Loucy (cell line): ENCODE measurements at regions not wholly inside any gene's neighbourhood (a gene's known extent, or its start where the extent isn't known, plus 50 kb on each side); places are given as distances from the start of the nearest gene placed in this dataset.

ENCODE experiments used
- EZH2phosphoT487 ChIP-seq: fragments of 200-600 bp; IDR thresholded peaks from 2 replicates; pipeline ENCODE4 v1.6.1; 2018; ENCODE audit warnings: antibody characterized with exemption, mild to moderate bottlenecking, moderate library complexity, borderline replicate concordance
- TF ChIP-seq, protein P1 (sequence below): fragments of 200-600 bp; sonication (generic); conservative IDR thresholded peaks from 2 replicates; pipeline ENCODE4 v1.5.1; 2014; ENCODE audit warnings: mild to moderate bottlenecking, antibody characterized with exemption, low read length

DNA sequence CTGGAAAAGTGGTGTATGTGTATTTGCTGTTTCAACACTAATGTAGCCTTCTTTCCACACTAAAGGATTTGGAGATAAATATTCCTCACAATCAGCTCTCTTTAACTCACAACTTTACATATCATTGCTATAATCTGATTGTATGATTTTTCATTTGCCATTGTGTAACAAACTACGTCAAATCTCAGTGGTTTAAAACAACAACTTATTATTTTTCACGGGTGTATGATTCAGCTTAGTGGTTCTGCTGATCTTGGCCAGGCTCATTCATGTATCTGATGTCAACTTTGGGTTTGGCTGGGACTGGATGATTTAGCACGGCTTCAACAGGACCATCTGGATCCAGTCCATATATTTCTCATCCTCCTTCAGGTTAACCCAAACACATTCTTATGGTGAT lies 55.4 kb upstream of the TMX4 start:
- TF ChIP-seq, protein P1, sequence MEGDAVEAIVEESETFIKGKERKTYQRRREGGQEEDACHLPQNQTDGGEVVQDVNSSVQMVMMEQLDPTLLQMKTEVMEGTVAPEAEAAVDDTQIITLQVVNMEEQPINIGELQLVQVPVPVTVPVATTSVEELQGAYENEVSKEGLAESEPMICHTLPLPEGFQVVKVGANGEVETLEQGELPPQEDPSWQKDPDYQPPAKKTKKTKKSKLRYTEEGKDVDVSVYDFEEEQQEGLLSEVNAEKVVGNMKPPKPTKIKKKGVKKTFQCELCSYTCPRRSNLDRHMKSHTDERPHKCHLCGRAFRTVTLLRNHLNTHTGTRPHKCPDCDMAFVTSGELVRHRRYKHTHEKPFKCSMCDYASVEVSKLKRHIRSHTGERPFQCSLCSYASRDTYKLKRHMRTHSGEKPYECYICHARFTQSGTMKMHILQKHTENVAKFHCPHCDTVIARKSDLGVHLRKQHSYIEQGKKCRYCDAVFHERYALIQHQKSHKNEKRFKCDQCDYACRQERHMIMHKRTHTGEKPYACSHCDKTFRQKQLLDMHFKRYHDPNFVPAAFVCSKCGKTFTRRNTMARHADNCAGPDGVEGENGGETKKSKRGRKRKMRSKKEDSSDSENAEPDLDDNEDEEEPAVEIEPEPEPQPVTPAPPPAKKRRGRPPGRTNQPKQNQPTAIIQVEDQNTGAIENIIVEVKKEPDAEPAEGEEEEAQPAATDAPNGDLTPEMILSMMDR = no peak
- TF ChIP-seq EZH2phosphoT487 = no peak
